HFFc6 (cell line): ENCODE measurements at regions not wholly inside any gene's neighbourhood (a gene's known extent, or its start where the extent isn't known, plus 50 kb on each side); places are given as distances from the start of the nearest gene placed in this dataset.

Experiments used
- DNase-seq: peaks from one replicate; pipeline ENCODE4 v3.0.0-alpha.2; 2018
- H3K27ac Mint-ChIP-seq: 2 replicates; pipeline ENCODE4 v1.8.0; 2020; ENCODE audit warnings: mild to moderate bottlenecking, mixed read lengths
- H3K27me3 Mint-ChIP-seq: 2 replicates; pipeline ENCODE4 v1.8.0; 2021; ENCODE audit warnings: mild to moderate bottlenecking, moderate library complexity, mixed read lengths; ENCODE audit not compliant: insufficient read depth
- H3K36me3 Mint-ChIP-seq: 2 replicates; pipeline ENCODE4 v1.8.0; 2021; ENCODE audit warnings: low read depth, mixed read lengths
- H3K4me1 Mint-ChIP-seq: 2 replicates; pipeline ENCODE4 v1.8.0; 2020; ENCODE audit warnings: low read depth, mixed read lengths
- H3K4me3 Mint-ChIP-seq: 2 replicates; pipeline ENCODE4 v1.8.0; 2020; ENCODE audit warnings: mild to moderate bottlenecking, moderate library complexity, mixed read lengths
- H3K9me3 Mint-ChIP-seq: 2 replicates; pipeline ENCODE4 v1.8.0; 2020; ENCODE audit warnings: mild to moderate bottlenecking, mixed read lengths
- CTCF ChIP-seq: fragments of 200-600 bp; sonication (generic); IDR thresholded peaks from 2 replicates; pipeline ENCODE4 v1.5.0; 2021; ENCODE audit warnings: antibody characterized with exemption, mild to moderate bottlenecking

GRCh38 chr7:132697003-132697402 is 120.7 kb upstream of the PLXNA4 start:
- Mint-ChIP-seq H3K4me1 (no peaks in the 10 kb centered on the region), H3K27me3 (peaks cover 25% of the 10 kb centered on the region), H3K27ac (no peak overlapping the region), H3K4me3 (no peak overlapping the region), H3K36me3 (no peaks in the 10 kb centered on the region; the same call in 1 of the 2 replicates), H3K9me3 (no peaks in the 10 kb centered on the region)
- no peak for TF ChIP-seq CTCF
- no peak for DNase-seq

GRCh38 chr7:132696332-132696731 is 120.1 kb upstream of the PLXNA4 start:
- Mint-ChIP-seq H3K4me3 (no peak overlapping the region), H3K27ac (no peak overlapping the region), H3K9me3 (no peaks in the 10 kb centered on the region), H3K36me3 (no peaks in the 10 kb centered on the region; the same call in 1 of the 2 replicates), H3K4me1 (no peaks in the 10 kb centered on the region), H3K27me3 (peaks cover 27% of the 10 kb centered on the region)
- no peak for DNase-seq
- TF ChIP-seq CTCF = no peak

DNA sequence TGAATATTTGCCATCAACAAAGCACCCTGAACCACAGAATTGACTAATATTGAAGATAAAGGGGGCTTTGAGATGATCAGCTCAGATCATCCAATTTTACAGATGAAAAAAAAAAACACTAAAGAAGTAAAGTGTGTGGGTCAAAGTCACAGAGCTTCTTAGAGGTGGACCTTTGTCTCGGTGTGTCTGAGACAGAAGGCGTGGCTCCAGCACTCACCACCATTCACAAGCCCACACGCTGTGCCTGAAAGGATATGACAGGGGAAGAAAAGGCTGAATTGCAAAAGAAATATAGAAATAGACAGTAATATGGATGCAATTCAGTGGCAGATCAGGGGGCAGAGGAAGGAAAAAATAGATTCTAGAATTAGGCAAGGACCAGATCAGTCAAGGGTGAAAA is 114.9 kb upstream of the PLXNA4 start:
- Mint-ChIP-seq H3K9me3 (no peaks in the 10 kb centered on the region), H3K4me1 (no peaks in the 10 kb centered on the region), H3K27ac (no peak overlapping the region), H3K4me3 (no peak overlapping the region), H3K27me3 (peaks cover 35% of the 10 kb centered on the region), H3K36me3 (no peaks in the 10 kb centered on the region)
- TF ChIP-seq CTCF = no peak
- no peak for DNase-seq

DNA sequence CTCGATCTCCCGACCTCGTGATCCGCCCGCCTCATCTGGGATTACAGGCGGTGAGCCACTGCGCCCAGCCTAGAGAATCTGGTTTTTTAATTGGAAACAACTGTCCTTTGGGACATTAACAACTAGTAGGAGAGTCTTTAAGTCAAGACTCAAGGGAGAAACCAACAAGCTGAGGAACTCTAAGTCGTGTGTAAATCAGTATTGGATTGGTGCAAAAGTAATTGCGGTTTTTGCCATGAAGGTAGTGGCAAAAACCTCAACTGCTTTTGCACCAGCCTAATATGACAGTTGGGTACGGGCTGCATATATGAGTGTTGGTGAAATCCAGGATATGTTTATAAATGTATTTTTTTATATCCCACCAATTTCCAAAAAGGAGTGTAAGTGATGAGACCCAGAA is 113.9 kb upstream of the PLXNA4 start:
- DNase-seq = no peak
- no peaks in the 10 kb centered on the region for H3K4me1 Mint-ChIP-seq
- H3K36me3 Mint-ChIP-seq = no peaks in the 10 kb centered on the region
- no peak for TF ChIP-seq CTCF
- H3K27ac Mint-ChIP-seq = no peak overlapping the region
- peaks cover 38% of the 10 kb centered on the region for H3K27me3 Mint-ChIP-seq
- no peak overlapping the region for H3K4me3 Mint-ChIP-seq
- no peaks in the 10 kb centered on the region for H3K9me3 Mint-ChIP-seq

DNA sequence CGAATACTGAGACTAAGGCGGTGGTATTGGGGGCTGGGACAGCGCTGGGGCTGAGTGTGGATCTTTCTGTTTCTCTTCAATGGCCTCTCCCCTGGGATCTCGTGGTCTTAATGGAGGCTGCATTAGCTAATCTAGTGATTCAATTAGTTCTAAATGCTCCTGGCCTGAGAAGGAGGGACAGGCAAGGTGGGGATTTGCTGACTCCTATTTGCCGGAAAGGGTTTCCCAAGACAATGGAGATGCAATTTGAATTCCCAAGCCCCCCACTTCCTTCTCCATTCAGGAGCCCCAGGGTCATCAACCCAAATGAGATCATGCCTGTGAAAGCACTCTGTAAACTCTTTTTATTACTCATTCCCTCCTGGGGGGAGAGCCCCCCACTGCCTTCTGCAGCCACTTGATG is 111.7 kb upstream of the PLXNA4 start:
- H3K4me1 Mint-ChIP-seq = no peaks in the 10 kb centered on the region
- no peak overlapping the region for H3K27ac Mint-ChIP-seq
- H3K9me3 Mint-ChIP-seq = no peaks in the 10 kb centered on the region
- no peak for TF ChIP-seq CTCF
- peaks cover 42% of the 10 kb centered on the region for H3K27me3 Mint-ChIP-seq
- no peak overlapping the region for H3K4me3 Mint-ChIP-seq
- DNase-seq = no peak
- H3K36me3 Mint-ChIP-seq = no peaks in the 10 kb centered on the region

- no peak overlapping the region for H3K27ac Mint-ChIP-seq
- H3K4me1 Mint-ChIP-seq = no peaks in the 10 kb centered on the region
- TF ChIP-seq CTCF = no peak
- H3K9me3 Mint-ChIP-seq = no peaks in the 10 kb centered on the region
- no peak for DNase-seq
- H3K4me3 Mint-ChIP-seq = no peak overlapping the region
- peaks cover 45% of the 10 kb centered on the region for H3K27me3 Mint-ChIP-seq
- H3K36me3 Mint-ChIP-seq = no peaks in the 10 kb centered on the region
Observed at GRCh38 chr7:132687016-132687415, 110.7 kb upstream of the PLXNA4 start.
